ENCODE measurements at regions not wholly inside any gene's neighbourhood (a gene's known extent, or its start where the extent isn't known, plus 50 kb on each side); places are given as distances from the start of the nearest gene placed in this dataset.

DNA sequence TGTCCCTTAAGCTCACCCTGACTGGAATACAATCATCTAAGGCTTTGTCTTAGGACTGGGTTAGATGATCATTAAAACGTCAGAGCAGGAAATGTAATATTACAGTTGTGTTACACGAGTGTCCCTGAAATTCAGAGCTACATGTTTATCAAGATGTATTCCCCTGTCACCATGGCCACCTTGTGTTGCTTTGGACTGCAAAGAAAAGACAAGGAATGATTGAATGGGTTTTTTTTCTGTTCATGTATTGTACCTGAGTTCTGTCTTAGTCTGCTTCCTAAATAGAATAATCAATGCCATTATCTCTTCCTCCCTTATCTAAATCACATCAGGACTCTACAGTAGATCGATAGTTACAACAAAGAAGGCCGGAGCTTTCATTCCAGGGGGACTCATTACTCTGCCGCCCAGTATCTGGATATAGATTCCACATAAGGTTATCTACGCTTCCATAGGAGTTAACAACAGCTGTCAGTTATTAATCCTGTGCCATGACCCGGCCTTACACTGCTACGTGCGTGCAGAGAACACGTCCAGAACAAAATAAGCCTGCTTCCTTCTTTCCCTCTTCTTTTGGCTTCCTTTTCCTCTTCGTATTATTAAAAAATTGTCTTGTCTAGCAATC is 274.1 kb upstream of the SASH1 start:
- DNase-seq, result no peak

DNA sequence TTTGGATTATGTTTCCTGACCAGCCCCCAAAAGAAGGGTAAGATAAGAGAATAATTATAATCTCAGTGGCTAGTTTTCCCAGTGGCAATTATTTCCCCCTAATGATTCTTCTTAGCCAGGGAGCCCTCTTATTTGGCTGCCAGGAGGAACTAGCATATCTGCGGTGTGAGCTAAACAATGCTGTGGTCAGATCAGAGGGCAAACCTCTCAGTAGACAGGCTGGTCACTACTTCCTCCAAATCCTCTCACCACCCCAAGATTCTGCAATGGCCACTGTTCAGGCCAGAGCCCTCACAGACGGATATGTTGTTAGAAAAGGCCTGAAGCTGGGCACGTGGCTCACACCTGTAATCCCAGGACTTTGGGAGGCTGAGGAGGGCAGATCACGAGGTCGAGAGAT is 273.4 kb upstream of the SASH1 start:
- DNase-seq, result no peak

DNA sequence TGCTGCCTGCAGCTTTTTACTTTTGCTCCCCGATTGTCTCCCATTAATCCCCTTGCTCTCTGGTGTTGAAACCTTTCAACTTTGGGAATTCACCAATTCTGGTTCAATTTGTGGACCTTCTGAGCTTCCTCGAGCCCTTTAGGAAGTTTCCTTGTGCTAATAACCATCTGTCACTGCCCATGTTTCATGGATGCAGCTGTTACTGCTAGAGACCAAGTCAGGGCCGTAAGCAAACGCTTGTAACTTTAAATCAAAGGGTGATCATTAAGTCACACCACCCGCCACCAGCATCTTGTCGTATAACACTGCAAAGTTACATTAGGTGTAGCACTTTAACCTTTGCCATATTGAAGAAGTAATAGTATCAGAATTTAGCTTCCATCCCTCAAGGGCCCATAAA is 268.3 kb upstream of the SASH1 start:
- DNase-seq, result no peak

DNA sequence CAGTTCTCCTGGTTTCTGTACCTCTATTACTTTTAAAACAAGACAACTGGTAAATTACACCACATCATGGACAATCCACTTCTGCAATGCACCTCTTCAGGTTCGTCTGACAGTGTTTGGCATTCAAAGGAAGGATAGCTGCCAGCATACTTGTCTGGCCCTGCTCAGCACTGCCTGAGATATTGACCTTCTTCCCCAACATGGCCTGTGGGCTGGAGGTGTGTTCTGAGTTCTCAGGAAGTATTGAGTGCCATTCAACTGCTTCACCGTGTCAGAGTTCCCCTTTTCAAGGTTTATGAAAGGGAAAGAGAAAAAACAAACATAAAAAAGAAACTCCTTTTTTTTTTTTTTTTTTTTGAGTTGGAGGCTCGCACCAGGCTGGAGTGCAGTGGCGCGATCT is 267.9 kb upstream of the SASH1 start:
- DNase-seq, result no peak

DNA sequence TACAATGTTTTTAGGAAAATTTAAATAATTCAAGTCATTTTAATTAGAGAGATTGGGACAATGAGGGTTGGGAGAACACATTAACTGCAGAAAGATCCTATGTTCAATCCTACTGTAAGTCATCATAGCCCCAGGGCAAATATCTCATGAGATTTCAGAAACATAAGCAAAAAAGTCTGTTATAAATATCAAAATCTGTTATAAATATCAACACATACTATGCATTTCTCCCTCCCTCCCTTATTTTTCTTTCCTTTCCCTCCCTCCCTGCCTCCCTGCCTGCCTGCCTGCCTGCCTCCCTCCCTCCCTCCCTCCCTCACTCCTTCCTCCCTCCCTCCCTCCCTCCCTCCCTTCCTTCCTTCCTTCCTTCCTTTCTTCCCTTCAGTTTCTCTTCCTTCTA is 267.3 kb upstream of the SASH1 start:
- no peak for DNase-seq

DNA sequence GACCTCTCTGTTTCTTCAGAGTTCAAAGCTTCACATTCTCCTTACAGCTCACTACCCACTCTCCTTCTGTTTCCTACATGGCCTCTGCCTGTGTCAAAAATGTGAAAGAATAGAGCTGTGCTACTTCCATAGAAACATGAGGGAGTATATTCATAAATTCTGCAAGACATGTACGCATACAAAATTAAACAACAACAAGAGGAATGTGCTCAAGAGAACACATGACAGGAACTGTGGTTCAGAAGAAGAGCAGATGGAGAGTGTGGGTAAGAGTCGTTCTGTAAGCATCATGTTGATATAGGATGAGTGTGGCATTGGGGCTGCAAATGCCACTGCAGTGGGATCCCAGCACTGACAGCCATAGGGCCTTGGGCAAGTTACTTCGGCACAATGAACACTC is 266.6 kb upstream of the SASH1 start:
- no peak for DNase-seq

DNA sequence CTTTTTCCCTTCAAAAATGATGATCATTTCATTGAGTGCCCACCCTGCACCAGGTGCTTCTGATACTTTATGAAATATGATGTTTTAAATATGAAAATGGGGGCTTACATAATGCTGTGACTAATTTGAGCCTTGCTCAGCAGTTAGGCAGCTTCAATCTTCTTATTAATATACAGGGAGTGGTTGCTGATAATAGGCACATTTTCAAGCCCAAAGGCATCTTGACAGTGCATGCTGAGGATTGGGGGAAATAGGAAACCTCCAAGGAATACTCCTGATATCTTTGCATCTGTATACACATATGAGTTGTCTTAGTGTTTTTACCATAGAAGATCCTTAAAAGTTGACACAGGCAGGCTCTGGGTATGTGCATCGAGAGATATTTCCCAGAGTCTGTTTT is 262.3 kb upstream of the SASH1 start:
- DNase-seq, result no peak

DNA sequence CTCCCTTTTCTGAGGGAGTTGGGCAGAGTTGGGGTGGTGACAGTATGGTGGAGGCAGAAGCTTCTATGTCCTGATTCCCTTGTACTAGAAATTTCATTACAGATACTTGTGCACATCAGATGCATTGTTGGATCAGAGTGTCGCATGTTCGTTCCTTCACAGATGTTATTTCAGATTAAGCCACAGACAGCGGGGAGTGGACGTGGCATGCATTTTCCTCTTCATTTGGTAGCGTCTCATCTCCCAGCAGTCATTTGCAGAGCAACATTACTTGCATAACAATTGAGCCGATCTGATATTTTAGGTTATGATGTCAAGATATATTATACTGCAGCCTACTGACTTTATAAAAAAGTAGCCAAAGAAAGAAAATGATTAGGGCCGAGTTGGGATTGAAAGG is 261.6 kb upstream of the SASH1 start:
- DNase-seq, result no peak

DNA sequence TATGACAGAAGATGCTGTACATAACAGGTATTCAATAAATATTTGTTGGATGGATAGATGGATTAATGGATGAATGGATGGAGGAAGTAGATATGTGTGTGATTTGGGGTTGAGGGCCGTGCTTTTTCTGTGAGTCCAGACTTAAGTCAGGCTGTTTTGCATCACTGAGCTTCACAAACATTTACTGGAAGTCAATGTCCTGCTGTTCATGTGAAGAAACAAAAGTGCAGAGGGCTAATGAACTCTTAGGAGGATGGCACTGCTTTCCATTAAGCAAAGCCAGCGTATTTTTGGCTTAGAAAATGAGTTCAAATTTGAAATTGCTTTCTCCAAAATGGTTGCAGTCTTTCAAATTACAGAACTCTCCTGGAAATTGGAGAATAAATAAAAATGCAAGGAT is 260.6 kb upstream of the SASH1 start:
- DNase-seq, result no peak

DNA sequence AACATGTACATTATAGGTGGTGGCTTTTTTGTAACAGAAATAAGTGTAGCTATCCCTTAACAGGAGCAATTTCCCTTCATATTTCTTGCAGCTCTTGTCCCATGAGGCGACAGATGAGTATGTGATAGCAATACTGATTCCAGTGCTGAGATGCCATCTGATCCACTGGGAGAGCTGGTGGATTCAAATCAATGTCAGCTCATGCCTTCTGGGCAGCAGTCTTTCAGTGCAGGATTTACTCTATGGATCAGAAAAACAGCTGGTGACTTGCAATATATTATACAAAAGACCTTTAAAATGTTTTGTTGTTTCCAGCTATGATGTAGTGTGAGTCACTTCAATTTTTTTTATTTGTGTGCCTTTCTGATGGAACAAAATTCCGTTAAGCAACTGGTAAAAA is 259.9 kb upstream of the SASH1 start:
- DNase-seq, result no peak

DNA sequence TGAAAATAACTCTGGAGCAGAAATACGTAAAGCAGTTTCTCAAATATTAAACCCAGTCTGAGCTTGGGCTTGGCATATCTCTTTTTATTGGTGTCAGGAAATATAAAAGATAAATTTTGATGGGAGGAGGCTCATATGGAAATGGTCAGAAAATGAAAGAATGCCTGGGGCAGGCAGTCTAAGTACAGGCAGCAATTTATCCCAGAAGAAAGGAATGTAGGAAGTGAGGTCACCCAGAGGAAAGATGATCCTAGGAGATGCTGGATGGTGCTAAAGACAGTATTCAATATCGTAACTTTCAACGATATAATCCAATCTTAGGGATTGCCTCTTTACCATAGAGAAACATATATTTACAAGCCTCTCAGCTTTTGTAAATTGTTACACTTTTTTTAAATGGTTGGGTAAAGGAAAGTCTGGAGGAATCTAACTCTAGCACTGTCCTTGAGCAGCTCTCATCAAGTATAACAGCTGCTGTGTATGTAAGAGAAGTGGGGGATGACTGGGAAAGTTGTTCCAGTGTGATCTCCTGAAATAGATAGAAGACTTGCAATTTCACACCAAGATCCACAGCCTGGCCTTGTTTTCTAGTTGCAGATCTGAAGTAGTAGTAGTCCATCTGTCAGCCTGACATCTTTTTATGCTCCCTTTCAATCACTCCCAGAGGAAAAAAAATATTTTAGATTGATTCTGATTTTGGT is 256.9 kb upstream of the SASH1 start:
- DNase-seq, result no peak

DNA sequence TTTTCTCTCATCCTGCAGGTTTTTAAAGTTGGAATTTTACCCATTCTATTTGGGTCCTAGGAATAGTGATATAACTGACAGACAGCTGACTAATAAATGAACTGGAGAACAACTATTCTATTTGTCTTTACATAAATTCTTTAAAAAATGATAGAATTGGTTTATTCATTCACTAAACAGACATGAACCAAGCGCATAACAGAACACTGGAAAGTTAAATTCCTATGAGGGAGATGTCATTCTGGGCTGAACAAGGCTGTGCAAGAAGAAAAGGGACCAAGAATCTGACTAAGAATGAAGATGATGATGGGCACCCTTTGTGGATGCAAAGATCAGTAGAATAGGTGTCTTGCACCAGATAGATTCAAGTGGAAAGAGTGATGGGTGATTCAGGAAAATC is 256.3 kb upstream of the SASH1 start:
- DNase-seq, result no peak

DNA sequence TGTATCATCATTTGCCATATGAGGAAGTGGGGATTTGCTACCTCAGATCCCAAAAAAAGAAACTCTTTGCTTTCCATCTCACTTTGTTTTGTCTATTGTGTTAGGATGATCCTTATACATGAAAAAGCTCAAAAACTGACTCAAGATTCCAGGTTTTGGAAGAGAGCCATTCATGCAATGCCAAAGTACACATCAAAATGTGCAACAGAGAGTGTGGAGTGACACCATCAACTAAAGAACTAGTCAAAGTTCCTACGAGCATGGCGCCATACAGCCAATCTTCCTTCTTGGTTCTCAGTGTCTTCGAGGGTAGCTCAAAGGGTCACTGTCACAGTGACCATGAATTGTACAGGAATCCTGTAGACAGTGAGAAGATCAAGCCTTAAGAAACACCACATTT is 255.8 kb upstream of the SASH1 start:
- no peak for DNase-seq

DNA sequence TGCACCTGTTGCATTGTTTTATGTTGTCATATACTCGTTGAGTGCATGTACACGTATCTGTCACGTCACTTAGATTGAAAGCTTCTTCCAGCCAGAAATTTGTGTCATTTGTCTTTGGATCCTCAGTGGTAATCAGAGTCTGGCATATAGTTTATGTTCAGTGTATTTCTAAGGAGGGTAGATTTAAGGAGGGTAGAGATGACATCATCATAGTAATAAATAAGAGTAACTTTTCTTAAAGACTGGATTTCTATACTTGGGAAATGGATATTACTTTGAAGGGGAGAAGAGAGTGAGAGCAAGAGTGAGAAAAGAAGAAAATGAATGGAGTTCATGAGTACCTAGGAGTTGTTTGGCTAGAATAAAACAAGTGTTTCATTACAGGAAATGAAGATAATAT is 255.0 kb upstream of the SASH1 start:
- DNase-seq, result no peak

DNA sequence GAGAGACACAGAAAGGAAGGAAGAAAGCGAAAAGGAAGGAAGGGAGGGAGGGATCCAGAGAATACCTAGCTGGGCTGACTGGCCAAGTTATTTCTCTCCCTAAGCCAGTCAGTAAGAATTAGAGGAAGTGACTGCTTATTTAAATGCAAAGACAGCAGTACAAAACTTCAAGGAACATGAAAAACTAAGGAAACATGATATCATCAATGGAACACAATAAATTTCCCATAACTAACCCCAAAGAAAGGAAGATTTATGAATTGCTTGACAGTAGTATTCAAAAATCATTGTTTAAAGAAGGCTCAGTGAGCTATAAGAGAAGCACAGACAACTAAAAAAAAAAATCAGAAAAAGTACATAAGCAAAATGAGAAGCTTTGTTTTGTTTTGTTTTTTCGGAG is 252.3 kb upstream of the SASH1 start:
- no peak for DNase-seq

DNA sequence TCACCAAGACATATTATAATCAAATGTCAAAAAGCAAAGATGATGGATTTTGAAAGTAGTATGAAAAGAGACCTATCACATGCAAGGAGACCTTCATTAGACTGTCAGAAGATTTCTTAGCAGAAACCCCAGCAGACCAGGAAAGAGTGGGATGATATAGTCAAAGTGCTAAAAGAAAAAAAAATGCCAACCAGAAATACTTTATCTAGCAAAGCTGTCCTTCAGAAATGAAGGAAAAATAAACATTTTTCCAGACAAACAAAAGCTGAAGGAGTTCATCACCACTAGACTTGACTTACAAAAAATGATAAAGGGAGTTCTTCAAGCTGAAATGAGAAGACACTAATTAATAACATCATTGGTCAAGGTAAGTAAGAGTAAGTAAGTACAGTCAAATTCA is 251.2 kb upstream of the SASH1 start:
- no peak for DNase-seq

DNA sequence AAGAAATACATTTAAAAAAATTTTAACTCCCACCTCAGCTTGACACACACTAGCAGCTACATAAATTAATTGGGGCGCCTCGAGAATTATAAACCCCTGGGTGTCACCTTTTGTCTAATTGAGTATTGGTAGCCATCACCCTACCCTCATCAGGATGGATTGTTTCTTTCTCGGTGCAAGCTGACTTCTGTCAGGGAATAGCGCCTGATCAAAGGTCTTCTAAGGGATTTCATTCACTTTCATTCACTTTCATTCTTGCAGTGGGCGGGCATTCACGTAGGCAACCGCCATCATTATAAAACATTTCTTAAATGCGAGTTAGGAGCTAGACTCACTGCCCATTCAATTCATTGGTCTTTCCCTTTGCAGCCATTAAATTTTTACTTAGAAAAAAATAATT is 239.2 kb upstream of the SASH1 start:
- no peak for DNase-seq

DNA sequence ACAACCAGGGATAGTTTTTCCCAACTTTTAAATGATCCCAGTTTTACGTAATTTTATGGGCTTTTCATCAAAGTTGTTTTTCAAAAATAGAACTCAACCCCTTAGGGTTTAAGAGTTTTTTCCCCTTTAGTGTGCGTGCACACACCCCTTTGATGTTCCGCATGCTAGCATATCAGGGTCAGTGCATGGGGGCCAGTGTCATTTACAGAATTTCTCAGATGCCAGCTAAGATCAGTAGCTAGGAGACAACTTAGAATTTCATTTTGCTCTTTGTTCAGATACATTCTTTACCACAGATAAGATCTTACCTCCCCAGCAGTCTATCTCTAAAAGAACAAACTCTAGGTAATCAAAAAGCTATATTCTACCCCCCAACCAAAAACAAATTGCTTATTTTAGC is 238.5 kb upstream of the SASH1 start:
- DNase-seq, result no peak

DNA sequence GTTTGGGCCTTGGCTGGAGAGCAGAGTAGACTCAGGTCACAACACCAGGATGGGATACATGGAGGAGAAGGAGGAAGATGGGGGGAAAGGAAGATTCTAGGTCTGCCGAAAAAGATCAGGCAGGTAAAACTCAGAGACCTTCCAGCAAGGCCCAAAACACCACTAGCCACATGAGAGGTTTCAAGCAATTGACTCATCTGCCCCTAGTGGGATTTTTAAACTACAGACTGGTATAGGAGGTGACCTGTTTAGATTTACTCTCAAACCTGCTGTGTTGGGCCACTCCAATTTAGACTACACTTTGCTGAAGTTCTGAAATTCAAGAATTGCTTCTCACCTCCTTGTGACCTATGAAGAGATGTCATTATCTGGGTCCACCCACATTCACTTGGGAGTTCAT is 236.9 kb upstream of the SASH1 start:
- no peak for DNase-seq

DNA sequence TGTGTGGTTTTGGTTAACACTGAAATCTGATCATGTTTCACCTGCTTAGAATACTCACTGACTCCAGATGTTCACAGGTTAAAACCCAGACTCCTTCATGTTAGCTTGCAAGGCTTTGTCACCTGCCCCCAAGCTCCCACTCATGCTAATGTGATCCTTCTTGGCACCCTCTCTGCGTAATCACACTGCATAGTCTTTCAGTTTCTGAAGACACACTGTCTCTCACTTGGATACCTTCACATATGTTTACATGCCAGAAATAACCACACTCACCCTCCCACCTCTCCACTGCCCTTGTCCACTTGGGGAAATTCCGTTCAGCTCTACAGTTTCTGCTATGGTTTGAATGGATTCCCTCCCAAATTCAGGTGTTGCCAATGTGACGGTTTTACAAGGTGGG is 234.7 kb upstream of the SASH1 start:
- DNase-seq, result no peak

DNA sequence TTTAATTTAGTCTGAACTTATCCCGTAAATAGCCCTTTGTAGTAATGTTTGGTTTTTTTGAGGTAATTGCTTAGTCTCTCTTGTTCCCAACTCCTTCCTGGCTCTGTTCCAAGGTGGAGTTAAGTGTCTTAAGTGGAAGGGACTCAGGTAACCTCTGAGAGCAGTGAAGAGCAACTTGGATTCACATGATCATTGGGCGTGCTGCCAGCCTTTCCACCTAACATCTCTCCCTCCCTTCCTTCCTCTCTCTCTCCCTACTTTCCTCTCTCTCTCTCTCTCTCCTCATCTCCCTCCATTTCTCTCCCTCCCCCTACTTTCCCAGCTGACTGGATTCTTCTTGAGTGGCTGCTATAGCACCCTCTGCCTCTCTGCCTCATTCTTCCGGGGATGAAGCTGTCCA is 232.9 kb upstream of the SASH1 start:
- no peak for DNase-seq

DNA sequence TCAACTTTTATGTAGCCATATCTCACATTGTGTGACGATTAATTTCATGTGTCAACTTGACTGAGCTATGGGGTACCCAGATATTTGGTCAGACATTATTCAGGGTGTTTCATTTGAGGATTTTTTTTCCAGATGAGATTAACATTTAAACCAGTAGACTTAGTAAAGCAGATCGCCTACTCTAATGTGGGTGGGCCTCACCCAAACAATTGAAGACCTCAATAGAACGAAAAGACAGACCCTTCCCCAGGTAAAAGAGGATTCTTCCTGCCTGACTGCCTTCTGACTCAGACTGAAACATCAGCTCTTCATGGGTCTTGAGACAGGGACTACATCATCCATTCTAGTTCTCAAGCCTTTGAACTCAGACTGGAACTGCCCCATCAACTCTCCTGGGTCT is 231.7 kb upstream of the SASH1 start:
- no peak for DNase-seq

DNA sequence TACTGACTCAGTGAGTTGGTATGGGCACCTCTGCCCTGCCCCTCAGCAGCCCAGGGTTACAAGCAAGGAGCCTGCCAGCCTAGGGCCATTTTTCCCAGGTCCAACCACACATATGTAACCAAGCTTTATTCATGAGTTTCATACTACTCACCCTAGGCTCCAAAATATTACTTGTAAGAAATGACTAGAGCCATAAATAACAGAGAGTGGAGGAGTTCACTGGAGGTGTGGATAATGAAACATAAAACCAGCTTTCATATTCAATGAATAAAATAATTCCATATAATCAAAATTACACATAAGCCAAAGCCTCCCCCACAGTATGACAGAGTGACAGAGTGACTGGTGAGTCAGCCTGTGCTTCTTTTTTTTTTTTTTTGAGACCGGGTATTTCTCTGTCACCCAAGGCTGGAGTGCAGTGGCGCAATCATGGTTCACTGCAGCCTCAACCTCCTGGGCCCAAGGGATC is 229.8 kb upstream of the SASH1 start:
- no peak for DNase-seq

DNA sequence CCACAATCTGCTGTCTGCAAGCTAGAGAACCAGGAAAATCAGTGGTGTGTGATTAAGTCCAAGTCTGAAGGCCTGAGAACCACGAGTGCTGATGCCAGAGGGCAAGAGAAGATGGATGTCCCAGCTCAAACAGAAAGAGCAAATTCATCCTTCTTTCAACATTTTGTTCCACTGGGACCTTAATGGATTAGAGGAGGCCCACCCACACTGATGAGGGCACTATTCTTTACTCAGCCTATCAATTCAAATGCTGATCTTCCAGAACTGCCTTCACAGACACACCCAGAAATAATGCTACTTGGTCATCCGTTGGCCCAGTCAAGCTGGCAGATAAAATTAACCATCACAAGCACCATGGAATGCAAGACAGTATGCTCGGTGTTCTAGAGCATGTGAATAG is 226.6 kb upstream of the SASH1 start:
- DNase-seq, result no peak

DNA sequence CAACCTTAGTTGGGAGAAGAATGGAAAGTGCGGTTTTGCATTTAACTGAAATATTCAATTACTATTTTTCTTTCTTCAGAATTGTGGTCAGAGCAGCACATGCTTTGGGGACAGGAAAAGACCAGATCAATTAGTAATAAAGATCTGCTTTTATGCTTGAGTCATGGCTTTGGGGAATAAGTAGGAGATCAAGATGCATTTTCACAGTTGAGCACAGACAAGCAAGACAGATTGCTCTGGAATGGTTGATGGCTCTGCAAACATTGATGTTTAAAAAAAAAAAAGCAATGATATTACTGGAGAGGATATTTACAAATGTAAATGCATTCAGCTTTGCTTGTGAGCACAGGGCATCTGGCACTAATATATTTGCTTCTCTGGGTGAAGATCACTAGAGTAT is 224.4 kb upstream of the SASH1 start:
- no peak for DNase-seq
